ENCODE measurements at regions not wholly inside any gene's neighbourhood (a gene's known extent, or its start where the extent isn't known, plus 50 kb on each side); places are given as distances from the start of the nearest gene placed in this dataset.

GRCh38 chr13:76231522-76232167 lies 595.5 kb downstream of the LMO7 start:
- H3K4me3 ChIP-seq (ENCODE audit: low read length), result no peak overlapping the region
- no peak for TF ChIP-seq CTCF (conservative IDR thresholded peaks at IDR 0.05; ENCODE audit: low read depth, low read length)
- DNase-seq (ENCODE audit: low read depth), result no peak

- no peak for DNase-seq (ENCODE audit: low read depth)
- no peak overlapping the region for H3K4me3 ChIP-seq (ENCODE audit: low read length)
- no peak for TF ChIP-seq CTCF (conservative IDR thresholded peaks at IDR 0.05; ENCODE audit: low read depth, low read length)
Observed at GRCh38 chr13:76229281-76229680, 593.2 kb downstream of the LMO7 start.

GRCh38 chr13:76226941-76227340 lies 590.8 kb downstream of the LMO7 start:
- H3K4me3 ChIP-seq (ENCODE audit: low read length), result no peak overlapping the region
- no peak for TF ChIP-seq CTCF (conservative IDR thresholded peaks at IDR 0.05; ENCODE audit: low read depth, low read length)
- no peak for DNase-seq (ENCODE audit: low read depth)

GRCh38 chr13:76225815-76226489 lies 589.8 kb downstream of the LMO7 start:
- H3K4me3 ChIP-seq (ENCODE audit: low read length), result no peak overlapping the region
- no peak for TF ChIP-seq CTCF (conservative IDR thresholded peaks at IDR 0.05; ENCODE audit: low read depth, low read length)
- no peak for DNase-seq (ENCODE audit: low read depth)

- no peak for TF ChIP-seq CTCF (conservative IDR thresholded peaks at IDR 0.05; ENCODE audit: low read depth, low read length)
- H3K4me3 ChIP-seq (ENCODE audit: low read length), result no peak overlapping the region
- DNase-seq (ENCODE audit: low read depth), result no peak
Observed at GRCh38 chr13:76223999-76224398, 587.9 kb downstream of the LMO7 start.

GRCh38 chr13:76223565-76223964 lies 587.4 kb downstream of the LMO7 start:
- TF ChIP-seq CTCF (conservative IDR thresholded peaks at IDR 0.05; ENCODE audit: low read depth, low read length), result peak; percentile 11
- no peak for DNase-seq (ENCODE audit: low read depth)
- no peak overlapping the region for H3K4me3 ChIP-seq (ENCODE audit: low read length)

GRCh38 chr13:76222511-76222910 lies 586.4 kb downstream of the LMO7 start:
- no peak overlapping the region for H3K4me3 ChIP-seq (ENCODE audit: low read length)
- no peak for DNase-seq (ENCODE audit: low read depth)
- no peak for TF ChIP-seq CTCF (conservative IDR thresholded peaks at IDR 0.05; ENCODE audit: low read depth, low read length)
